ENCODE measurements at regions not wholly inside any gene's neighbourhood (a gene's known extent, or its start where the extent isn't known, plus 50 kb on each side); places are given as distances from the start of the nearest gene placed in this dataset.
A peak's percentile ranks its signal among the peaks of the same experiment; 100 is the strongest.

DNA sequence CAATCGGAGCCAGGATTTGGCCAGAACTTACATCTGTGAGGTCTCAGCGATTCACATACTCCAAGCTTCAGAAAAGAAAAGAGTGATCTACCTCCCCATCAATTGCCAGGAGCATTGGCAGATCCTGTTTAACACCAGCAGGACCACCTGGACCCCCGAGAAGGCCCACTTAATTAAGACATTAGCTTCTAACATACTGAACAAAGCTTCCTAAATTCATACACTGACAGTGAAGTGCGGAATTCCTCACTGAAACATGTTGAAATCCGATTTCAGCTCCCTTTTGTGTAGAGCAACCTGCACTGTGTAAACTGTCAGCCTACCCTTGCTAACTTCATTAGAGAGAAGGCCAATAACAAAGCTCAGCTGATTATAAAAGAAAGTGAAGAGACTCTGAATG is 274.0 kb downstream of the NOVA1 start:
- Histone ChIP-seq H2AK5ac (ENCODE audit: low read depth, low read length) (no peak overlapping the region), H4K20me1 (ENCODE audit: insufficient read depth, low read length) (no peaks in the 10 kb centered on the region), H3K4me1 (ENCODE audit: control insufficient read depth, insufficient read depth, low read length) (no peaks in the 10 kb centered on the region), H4K5ac (ENCODE audit: low read depth, low read length) (no peak overlapping the region), H3K4ac (ENCODE audit: low read depth, low read length) (no peak overlapping the region), H3K27ac (ENCODE audit: insufficient read depth, low read length) (no peak overlapping the region), H3K27me3 (ENCODE audit: control insufficient read depth, insufficient read depth, low read length) (no peaks in the 10 kb centered on the region), H3K23ac (ENCODE audit: low read depth, low read length) (no peak overlapping the region), H3K4me3 (ENCODE audit: insufficient read depth, low read depth, low read length) (no peak overlapping the region), H4K8ac (ENCODE audit: low read depth in 2 of 2, low read length in 2 of 2) (no peak overlapping the region), H2AK9ac (replicated peaks; ENCODE audit: low read depth, low read length, poor library complexity) (no peak overlapping the region), H3K9me1 (ENCODE audit: insufficient read depth, low read length) (no peaks in the 10 kb centered on the region), H3K56ac (ENCODE audit: extremely low read depth, insufficient read depth, low read length) (no peak overlapping the region), H3K9me3 (ENCODE audit: control insufficient read depth, insufficient read depth, low read length) (no peaks in the 10 kb centered on the region), H2BK5ac (ENCODE audit: low read depth, low read length, poor library complexity, severe bottlenecking) (no peak overlapping the region), H3K14ac (replicated peaks; ENCODE audit: low read depth, low read length) (no peak overlapping the region), H4K91ac (ENCODE audit: insufficient read depth, low read depth, low read length) (no peak overlapping the region), H2BK20ac (ENCODE audit: low read depth, low read length) (no peak overlapping the region), H3K36me3 (ENCODE audit: control insufficient read depth, insufficient read depth, low read length) (no peaks in the 10 kb centered on the region), H2AFZ (replicated peaks; ENCODE audit: low read length, poor library complexity) (no peak overlapping the region), H3K79me1 (ENCODE audit: low read depth in 1 of 2, low read length in 2 of 2) (no peaks in the 10 kb centered on the region), H2BK120ac (ENCODE audit: low read depth, low read length) (no peak overlapping the region), H2BK15ac (ENCODE audit: low read depth, low read length) (no peak overlapping the region), H3K4me2 (ENCODE audit: low read depth, low read length) (peak overlapping the region; percentile 72), H3K18ac (ENCODE audit: low read depth, low read length) (no peak overlapping the region), H3K9ac (ENCODE audit: low read depth, low read length) (no peak overlapping the region)
- no peak for DNase-seq
- 0% methylated on average over 1 of the region's 5 CpGs; no CpG with 5 or more reads in 1 of the 2 experiments for WGBS, 2 experiments (ENCODE audit: extremely low coverage in 2 of 2, insufficient read length in 1 of 2)
- no peak for ATAC-seq (ENCODE audit: low read depth)
- ChIA-PET POLR2A (ENCODE audit: unreplicated experiment) (no interaction called here), CTCF (no interaction called here)
- dilution Hi-C loops (cut with HindIII; ENCODE audit: low sequenced_read_pairs, unreplicated experiment), result no loop called here
- TF ChIP-seq RCOR1 (IDR thresholded peaks at IDR 0.05; ENCODE audit: insufficient replicate concordance, low read length), result no peak
- TF ChIP-seq MAFK (IDR thresholded peaks at IDR 0.05; ENCODE audit: low read depth, low read length), result no peak
- TF ChIP-seq NFE2L2 (IDR thresholded peaks at IDR 0.05; ENCODE audit: low read depth, low read length), result no peak
- TF ChIP-seq, protein P1, sequence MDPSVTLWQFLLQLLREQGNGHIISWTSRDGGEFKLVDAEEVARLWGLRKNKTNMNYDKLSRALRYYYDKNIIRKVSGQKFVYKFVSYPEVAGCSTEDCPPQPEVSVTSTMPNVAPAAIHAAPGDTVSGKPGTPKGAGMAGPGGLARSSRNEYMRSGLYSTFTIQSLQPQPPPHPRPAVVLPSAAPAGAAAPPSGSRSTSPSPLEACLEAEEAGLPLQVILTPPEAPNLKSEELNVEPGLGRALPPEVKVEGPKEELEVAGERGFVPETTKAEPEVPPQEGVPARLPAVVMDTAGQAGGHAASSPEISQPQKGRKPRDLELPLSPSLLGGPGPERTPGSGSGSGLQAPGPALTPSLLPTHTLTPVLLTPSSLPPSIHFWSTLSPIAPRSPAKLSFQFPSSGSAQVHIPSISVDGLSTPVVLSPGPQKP (IDR thresholded peaks at IDR 0.05; ENCODE audit: borderline replicate concordance, low read depth, low read length), result no peak
- TF ChIP-seq RAD21 (IDR thresholded peaks at IDR 0.05; ENCODE audit: low read length), result no peak
- no peak for TF ChIP-seq RFX5 (IDR thresholded peaks at IDR 0.05; ENCODE audit: low read depth, low read length)
- in situ Hi-C loops (cut with MboI; ENCODE audit: low sequenced_read_pairs), result no loop called here
- intact Hi-C loops (cut with micrococcal nuclease), result no loop called here
- no TSS peak for BruUV-seq (replicated peaks)
